ENCODE measurements at regions not wholly inside any gene's neighbourhood (a gene's known extent, or its start where the extent isn't known, plus 50 kb on each side); places are given as distances from the start of the nearest gene placed in this dataset.

- TF ChIP-seq POLR2A (IDR thresholded peaks at IDR 0.05) (no peak), CTCF (IDR thresholded peaks at IDR 0.05) (no peak)
Observed at GRCh38 chr1:78334114-78334513, 156.7 kb upstream of the PTGFR start.

Measured in adrenal gland (tissue), 5 donors.